GM10266 (cell line): ENCODE measurements at regions not wholly inside any gene's neighbourhood (a gene's known extent, or its start where the extent isn't known, plus 50 kb on each side); places are given as distances from the start of the nearest gene placed in this dataset.

ENCODE experiments used
- DNase-seq: peaks from one replicate; pipeline ENCODE4 v3.0.0; 2012; ENCODE audit errors: extremely low spot score
- TF ChIP-seq, protein P1 (sequence below): IDR thresholded peaks from 2 replicates; pipeline ENCODE4 v1.5.1; 2012; ENCODE audit warnings: mild to moderate bottlenecking, low read depth; ENCODE audit not compliant: control insufficient read depth, insufficient read depth; ENCODE audit errors: missing control alignments

DNA sequence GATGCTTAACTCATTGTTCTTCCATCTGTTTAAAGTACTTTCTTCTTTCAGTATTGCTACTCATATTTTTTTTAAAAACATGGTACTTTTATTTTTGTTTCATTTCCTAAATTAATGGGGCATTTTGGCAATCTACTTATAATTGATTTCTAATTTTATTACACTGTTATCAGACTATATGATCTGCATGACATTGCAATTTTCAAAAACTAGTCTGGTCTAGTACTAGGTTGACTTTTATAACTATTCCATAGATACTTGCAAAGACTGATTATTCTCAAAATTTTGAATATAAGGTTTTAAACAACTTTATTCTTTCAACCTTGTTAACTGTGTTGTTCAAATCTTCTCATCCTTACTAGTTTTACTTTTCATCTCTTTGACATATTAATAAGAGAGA is 63.9 kb upstream of the MVB12B start:
- TF ChIP-seq, protein P1, sequence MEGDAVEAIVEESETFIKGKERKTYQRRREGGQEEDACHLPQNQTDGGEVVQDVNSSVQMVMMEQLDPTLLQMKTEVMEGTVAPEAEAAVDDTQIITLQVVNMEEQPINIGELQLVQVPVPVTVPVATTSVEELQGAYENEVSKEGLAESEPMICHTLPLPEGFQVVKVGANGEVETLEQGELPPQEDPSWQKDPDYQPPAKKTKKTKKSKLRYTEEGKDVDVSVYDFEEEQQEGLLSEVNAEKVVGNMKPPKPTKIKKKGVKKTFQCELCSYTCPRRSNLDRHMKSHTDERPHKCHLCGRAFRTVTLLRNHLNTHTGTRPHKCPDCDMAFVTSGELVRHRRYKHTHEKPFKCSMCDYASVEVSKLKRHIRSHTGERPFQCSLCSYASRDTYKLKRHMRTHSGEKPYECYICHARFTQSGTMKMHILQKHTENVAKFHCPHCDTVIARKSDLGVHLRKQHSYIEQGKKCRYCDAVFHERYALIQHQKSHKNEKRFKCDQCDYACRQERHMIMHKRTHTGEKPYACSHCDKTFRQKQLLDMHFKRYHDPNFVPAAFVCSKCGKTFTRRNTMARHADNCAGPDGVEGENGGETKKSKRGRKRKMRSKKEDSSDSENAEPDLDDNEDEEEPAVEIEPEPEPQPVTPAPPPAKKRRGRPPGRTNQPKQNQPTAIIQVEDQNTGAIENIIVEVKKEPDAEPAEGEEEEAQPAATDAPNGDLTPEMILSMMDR: no peak
- DNase-seq: no peak

DNA sequence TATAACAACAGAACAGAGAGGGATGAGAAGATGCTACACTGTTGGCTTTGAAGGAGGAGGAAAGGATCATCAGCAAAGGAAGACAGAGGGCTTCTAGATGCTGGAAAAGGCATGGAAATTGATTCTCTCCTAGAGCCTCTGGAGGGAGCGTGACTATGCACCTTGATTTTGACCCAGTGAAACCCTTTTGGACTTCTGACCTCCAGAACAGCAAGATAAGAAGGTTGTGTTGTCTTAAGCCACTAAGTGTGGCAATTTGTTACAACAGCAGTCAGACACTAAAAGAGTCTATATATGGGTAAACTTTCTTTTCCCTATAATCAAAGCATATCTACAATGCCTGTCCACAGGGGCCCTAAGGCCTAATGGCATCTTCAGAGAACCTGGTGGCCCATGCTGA is 56.1 kb upstream of the MVB12B start:
- no peak for DNase-seq
- TF ChIP-seq, protein P1: no peak

DNA sequence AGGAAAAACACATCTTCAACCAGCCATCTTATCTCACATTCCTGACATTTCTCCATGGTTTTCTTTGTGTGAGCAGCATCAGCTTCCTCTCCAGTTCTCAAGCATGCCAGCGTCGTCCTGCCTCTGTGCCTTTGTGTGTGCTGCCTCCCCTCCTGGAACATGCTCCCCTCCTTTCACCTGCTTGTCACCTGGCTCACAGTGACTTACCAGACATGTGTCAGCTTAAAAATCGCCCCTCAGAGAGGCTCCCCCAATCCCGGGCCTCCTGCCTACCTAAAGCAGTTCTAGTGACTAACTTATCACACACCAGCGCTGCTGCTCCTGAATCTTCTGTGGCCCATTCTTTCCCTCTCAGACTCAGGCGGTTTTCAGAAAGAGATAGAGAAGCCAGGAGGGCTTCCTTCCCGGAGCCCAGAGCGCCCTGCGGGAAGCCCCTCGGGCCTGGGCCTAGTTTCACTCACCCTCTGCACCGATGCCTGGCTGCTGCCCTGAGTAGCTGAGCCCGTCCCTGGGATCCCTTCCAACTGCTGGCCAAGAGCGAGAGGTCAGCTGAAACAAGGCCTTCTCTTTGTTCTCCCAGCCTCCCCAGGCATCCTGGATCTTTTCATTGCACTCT is 51.1 kb upstream of the MVB12B start:
- TF ChIP-seq, protein P1: no peak
- DNase-seq: no peak

DNA sequence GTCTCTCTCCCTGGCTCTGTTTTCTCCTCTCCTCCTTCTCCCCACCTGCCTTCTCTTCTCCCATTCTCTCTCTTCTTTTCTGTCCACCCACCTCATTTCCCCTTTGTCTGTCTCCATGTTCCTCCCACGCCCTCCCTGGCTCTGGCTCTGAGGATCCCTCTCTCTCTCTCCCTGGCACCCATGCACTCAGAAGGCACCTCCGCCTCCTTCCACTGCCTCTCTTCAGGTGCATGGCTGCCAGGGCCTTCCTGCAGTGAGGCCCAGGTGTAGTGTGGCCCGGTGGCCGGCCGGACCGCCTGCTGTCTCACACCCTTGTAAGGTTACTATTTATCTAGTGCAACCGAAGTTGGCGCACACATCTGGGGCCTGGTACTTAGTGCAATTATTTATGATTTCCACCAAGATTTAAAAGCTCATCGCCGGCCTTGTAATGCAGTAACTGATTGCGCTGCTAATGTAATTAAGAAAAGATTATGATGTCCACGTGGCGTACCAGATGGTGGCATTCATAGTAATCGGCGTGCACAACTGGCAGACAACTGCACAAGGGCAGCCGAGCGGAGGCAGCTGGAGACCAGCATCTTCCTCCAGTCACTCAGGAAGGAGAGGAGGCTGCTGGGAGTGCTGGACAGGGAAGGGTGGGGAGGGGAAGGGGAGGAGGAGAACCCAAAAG is 50.4 kb upstream of the MVB12B start:
- TF ChIP-seq, protein P1: no peak
- no peak for DNase-seq
